H1 (cell line): ENCODE measurements at regions not wholly inside any gene's neighbourhood (a gene's known extent, or its start where the extent isn't known, plus 50 kb on each side); places are given as distances from the start of the nearest gene placed in this dataset.

Experiments
- CBX5 ChIP-seq: fragments of 300-800, 300-1000 bp; sonication (generic); IDR thresholded peaks from 2 replicates; pipeline ENCODE4 v1.7.1; 2016; ENCODE audit warnings: antibody characterized with exemption, low read length, low read depth
- CEBPB ChIP-seq: IDR thresholded peaks from 2 replicates; pipeline ENCODE4 v1.6.1; 2012; ENCODE audit warnings: low read depth, low read length
- CREB1 ChIP-seq: IDR thresholded peaks from 2 replicates; pipeline ENCODE4 v1.6.1; 2012; ENCODE audit warnings: inconsistent platforms
- CTCF ChIP-seq, 3 experiments: IDR thresholded peaks; 1 replicate in 2 of 3; 2 replicates in 1 of 3; pipeline versions ENCODE4 v1.5.1 to v1.6.1; 2011; ENCODE audit warnings: low read length in 3 of 3, mild to moderate bottlenecking in 3 of 3, inconsistent platforms in 2 of 3, low read depth in 1 of 3, moderate library complexity in 1 of 3; ENCODE audit not compliant: insufficient read depth in 1 of 3; ENCODE audit errors: control extremely low read depth in 1 of 3
- EP300 ChIP-seq, 2 experiments: IDR thresholded peaks; 1 replicate in 1 of 2; 2 replicates in 1 of 2; pipeline ENCODE4 v1.6.1; 2011 to 2012; ENCODE audit warnings: low read depth in 2 of 2, low read length in 2 of 2, mild to moderate bottlenecking in 2 of 2, borderline replicate concordance in 1 of 2, inconsistent platforms in 1 of 2, moderate library complexity in 1 of 2
- EZH2 ChIP-seq: fragments of 200-600 bp; sonication (generic); IDR thresholded peaks from 2 replicates; pipeline ENCODE4 v1.7.1; 2012; ENCODE audit warnings: low read depth, mild to moderate bottlenecking, moderate library complexity, low read length, inconsistent platforms; ENCODE audit not compliant: severe bottlenecking
- HDAC2 ChIP-seq, 2 experiments: fragments of 300-600 bp in 1 of 2; sonication (generic) in 1 of 2; IDR thresholded peaks; 2 replicates each; pipeline ENCODE4 v1.6.1; 2011 to 2012; ENCODE audit warnings: low read depth in 2 of 2, low read length in 2 of 2, mild to moderate bottlenecking in 2 of 2, moderate library complexity in 2 of 2, borderline replicate concordance in 1 of 2, inconsistent platforms in 1 of 2
- NANOG ChIP-seq: IDR thresholded peaks from 2 replicates; pipeline ENCODE4 v1.6.1; 2011; ENCODE audit warnings: low read length, low read depth, mild to moderate bottlenecking, inconsistent platforms; ENCODE audit not compliant: insufficient read depth, poor library complexity, severe bottlenecking
- POLR2A ChIP-seq, 2 experiments: IDR thresholded peaks; 1 replicate in 1 of 2; 2 replicates in 1 of 2; pipeline ENCODE4 v1.6.1; 2011; ENCODE audit warnings: low read depth in 2 of 2, low read length in 2 of 2, mild to moderate bottlenecking in 2 of 2; ENCODE audit errors: control extremely low read depth in 1 of 2
- POLR2AphosphoS5 ChIP-seq: IDR thresholded peaks from 2 replicates; pipeline ENCODE4 v1.6.1; 2011; ENCODE audit warnings: low read depth, low read length
- RAD21 ChIP-seq, 2 experiments: IDR thresholded peaks in 1 of 2; conservative IDR thresholded peaks in 1 of 2; 2 replicates each; pipeline ENCODE4 v1.6.1; 2011; ENCODE audit warnings: low read depth in 2 of 2, low read length in 2 of 2, improper control_type of control experiment in 1 of 2, inconsistent platforms in 1 of 2, mild to moderate bottlenecking in 1 of 2, moderate library complexity in 1 of 2
- SP1 ChIP-seq: IDR thresholded peaks from 2 replicates; pipeline ENCODE4 v1.6.1; 2011; ENCODE audit warnings: low read depth, low read length
- SP2 ChIP-seq: IDR thresholded peaks from 2 replicates; pipeline ENCODE4 v1.6.1; 2012; ENCODE audit warnings: mild to moderate bottlenecking, low read length, inconsistent platforms

- no peak for TF ChIP-seq POLR2A (IDR thresholded peaks at IDR 0.05; ENCODE audit: control extremely low read depth in 1 of 2, low read depth in 2 of 2, low read length in 2 of 2)
- TF ChIP-seq CTCF (IDR thresholded peaks at IDR 0.05; ENCODE audit: control extremely low read depth in 1 of 3, insufficient read depth in 1 of 3, low read depth in 1 of 3, low read length in 3 of 3), result no peak
- no peak for TF ChIP-seq SP2
- TF ChIP-seq EP300 (IDR thresholded peaks at IDR 0.05; ENCODE audit: borderline replicate concordance in 1 of 2, low read depth in 2 of 2, low read length in 2 of 2), result no peak
- TF ChIP-seq CEBPB, result no peak
- TF ChIP-seq EZH2, result no peak
- no peak for TF ChIP-seq POLR2AphosphoS5
- no peak for TF ChIP-seq NANOG
- TF ChIP-seq CBX5, result no peak
- no peak for TF ChIP-seq CREB1
- TF ChIP-seq HDAC2 (IDR thresholded peaks at IDR 0.05; ENCODE audit: borderline replicate concordance in 1 of 2, low read depth in 2 of 2, low read length in 2 of 2), result no peak
- no peak for TF ChIP-seq RAD21 (IDR thresholded peaks at IDR 0.05 in 1 of 2, conservative IDR thresholded peaks at IDR 0.05 in 1 of 2; ENCODE audit: low read depth in 2 of 2, low read length in 2 of 2)
- no peak for TF ChIP-seq SP1
These were observed 235.8 kb downstream of the RAP2B start for GRCh38 chr3:153397794-153398193.
